T-helper 2 cell treated with Interferon-gamma antibody and Interleukin-4, amounts not matched to agents 5 μg/mL and 100 μg/mL, for 36 hours (primary cell): ENCODE measurements at regions not wholly inside any gene's neighbourhood (a gene's known extent, or its start where the extent isn't known, plus 50 kb on each side); places are given as distances from the start of the nearest gene placed in this dataset.

ENCODE experiments used
- DNase-seq: peaks from one replicate; pipeline ENCODE4 v3.0.0; 2021; ENCODE audit warnings: low spot score
- H3K27ac Mint-ChIP-seq: one replicate; pipeline ENCODE4 v1.8.0; 2021; ENCODE audit warnings: mild to moderate bottlenecking, mixed read lengths
- H3K27me3 Mint-ChIP-seq: one replicate; pipeline ENCODE4 v1.8.0; 2021; ENCODE audit warnings: low read depth, mixed read lengths
- H3K36me3 Mint-ChIP-seq: one replicate; pipeline ENCODE4 v1.8.0; 2021; ENCODE audit warnings: low read depth, mixed read lengths
- H3K4me1 Mint-ChIP-seq: one replicate; pipeline ENCODE4 v1.8.0; 2021; ENCODE audit warnings: low read depth, mixed read lengths
- H3K4me3 Mint-ChIP-seq: one replicate; pipeline ENCODE4 v1.8.0; 2022; ENCODE audit warnings: mild to moderate bottlenecking, moderate library complexity, mixed read lengths
- H3K9me3 Mint-ChIP-seq: one replicate; pipeline ENCODE4 v1.8.0; 2021; ENCODE audit warnings: mixed read lengths

GRCh38 chr1:4404854-4405590 is 249.4 kb upstream of the AJAP1 start:
- Mint-ChIP-seq H3K27me3 (no peaks in the 10 kb centered on the region), H3K4me1 (no peaks in the 10 kb centered on the region), H3K36me3 (no peaks in the 10 kb centered on the region), H3K27ac (no peak overlapping the region), H3K4me3 (no peak overlapping the region), H3K9me3 (no peaks in the 10 kb centered on the region)
- no peak for DNase-seq

- Mint-ChIP-seq H3K9me3 (no peaks in the 10 kb centered on the region), H3K27ac (no peak overlapping the region), H3K4me3 (no peak overlapping the region), H3K4me1 (no peaks in the 10 kb centered on the region), H3K36me3 (no peaks in the 10 kb centered on the region), H3K27me3 (no peaks in the 10 kb centered on the region)
- no peak for DNase-seq
Observed at GRCh38 chr1:4407851-4408250, 246.6 kb upstream of the AJAP1 start.

GRCh38 chr1:4408380-4408779 is 246.0 kb upstream of the AJAP1 start:
- no peaks in the 10 kb centered on the region for H3K36me3 Mint-ChIP-seq
- H3K27me3 Mint-ChIP-seq: no peaks in the 10 kb centered on the region
- no peak for DNase-seq
- no peaks in the 10 kb centered on the region for H3K4me1 Mint-ChIP-seq
- H3K27ac Mint-ChIP-seq: no peak overlapping the region
- no peaks in the 10 kb centered on the region for H3K9me3 Mint-ChIP-seq
- H3K4me3 Mint-ChIP-seq: no peak overlapping the region

- H3K27me3 Mint-ChIP-seq: no peaks in the 10 kb centered on the region
- H3K4me3 Mint-ChIP-seq: no peak overlapping the region
- H3K4me1 Mint-ChIP-seq: no peaks in the 10 kb centered on the region
- no peaks in the 10 kb centered on the region for H3K36me3 Mint-ChIP-seq
- H3K9me3 Mint-ChIP-seq: peaks cover 4% of the 10 kb centered on the region
- no peak overlapping the region for H3K27ac Mint-ChIP-seq
- no peak for DNase-seq
Observed at GRCh38 chr1:4411862-4412261, 242.5 kb upstream of the AJAP1 start.

GRCh38 chr1:4415476-4415875 is 238.9 kb upstream of the AJAP1 start:
- H3K27me3 Mint-ChIP-seq: no peaks in the 10 kb centered on the region
- no peaks in the 10 kb centered on the region for H3K36me3 Mint-ChIP-seq
- no peaks in the 10 kb centered on the region for H3K4me1 Mint-ChIP-seq
- no peak for DNase-seq
- H3K27ac Mint-ChIP-seq: no peak overlapping the region
- H3K4me3 Mint-ChIP-seq: no peak overlapping the region
- H3K9me3 Mint-ChIP-seq: peaks cover 12% of the 10 kb centered on the region

GRCh38 chr1:4416189-4416588 is 238.2 kb upstream of the AJAP1 start:
- no peaks in the 10 kb centered on the region for H3K4me1 Mint-ChIP-seq
- peaks cover 14% of the 10 kb centered on the region for H3K9me3 Mint-ChIP-seq
- no peak overlapping the region for H3K4me3 Mint-ChIP-seq
- no peak overlapping the region for H3K27ac Mint-ChIP-seq
- DNase-seq: no peak
- H3K36me3 Mint-ChIP-seq: no peaks in the 10 kb centered on the region
- no peaks in the 10 kb centered on the region for H3K27me3 Mint-ChIP-seq

- Mint-ChIP-seq H3K27me3 (no peaks in the 10 kb centered on the region), H3K4me1 (no peaks in the 10 kb centered on the region), H3K27ac (no peak overlapping the region), H3K36me3 (no peaks in the 10 kb centered on the region), H3K4me3 (no peak overlapping the region), H3K9me3 (peaks cover 14% of the 10 kb centered on the region)
- no peak for DNase-seq
Observed at GRCh38 chr1:4418021-4418420, 236.4 kb upstream of the AJAP1 start.

GRCh38 chr1:4421986-4422385 is 232.4 kb upstream of the AJAP1 start:
- Mint-ChIP-seq H3K4me1 (no peaks in the 10 kb centered on the region), H3K36me3 (no peaks in the 10 kb centered on the region), H3K4me3 (no peak overlapping the region), H3K27me3 (no peaks in the 10 kb centered on the region), H3K27ac (no peak overlapping the region), H3K9me3 (peaks cover 14% of the 10 kb centered on the region)
- no peak for DNase-seq

GRCh38 chr1:4422504-4423289 is 231.7 kb upstream of the AJAP1 start:
- no peak for DNase-seq
- Mint-ChIP-seq H3K4me1 (no peaks in the 10 kb centered on the region), H3K27ac (no peak overlapping the region), H3K4me3 (no peak overlapping the region), H3K36me3 (no peaks in the 10 kb centered on the region), H3K27me3 (no peaks in the 10 kb centered on the region), H3K9me3 (peaks cover 15% of the 10 kb centered on the region)

GRCh38 chr1:4424254-4424653 is 230.2 kb upstream of the AJAP1 start:
- H3K36me3 Mint-ChIP-seq: no peaks in the 10 kb centered on the region
- no peaks in the 10 kb centered on the region for H3K4me1 Mint-ChIP-seq
- H3K27me3 Mint-ChIP-seq: no peaks in the 10 kb centered on the region
- peaks cover 15% of the 10 kb centered on the region for H3K9me3 Mint-ChIP-seq
- H3K4me3 Mint-ChIP-seq: no peak overlapping the region
- H3K27ac Mint-ChIP-seq: no peak overlapping the region
- no peak for DNase-seq

- Mint-ChIP-seq H3K27ac (no peak overlapping the region), H3K27me3 (no peaks in the 10 kb centered on the region), H3K36me3 (no peaks in the 10 kb centered on the region), H3K9me3 (peaks cover 11% of the 10 kb centered on the region), H3K4me3 (no peak overlapping the region), H3K4me1 (no peaks in the 10 kb centered on the region)
- DNase-seq: no peak
Observed at GRCh38 chr1:4424766-4425165, 229.6 kb upstream of the AJAP1 start.

GRCh38 chr1:4425892-4426291 is 228.5 kb upstream of the AJAP1 start:
- Mint-ChIP-seq H3K36me3 (no peaks in the 10 kb centered on the region), H3K27me3 (no peaks in the 10 kb centered on the region), H3K27ac (no peak overlapping the region), H3K4me1 (no peaks in the 10 kb centered on the region), H3K4me3 (no peak overlapping the region), H3K9me3 (peaks cover 5% of the 10 kb centered on the region)
- DNase-seq: no peak

- no peak overlapping the region for H3K4me3 Mint-ChIP-seq
- DNase-seq: no peak
- no peaks in the 10 kb centered on the region for H3K27me3 Mint-ChIP-seq
- H3K27ac Mint-ChIP-seq: no peak overlapping the region
- no peaks in the 10 kb centered on the region for H3K4me1 Mint-ChIP-seq
- H3K36me3 Mint-ChIP-seq: no peaks in the 10 kb centered on the region
- H3K9me3 Mint-ChIP-seq: peaks cover 5% of the 10 kb centered on the region
Observed at GRCh38 chr1:4428711-4429110, 225.7 kb upstream of the AJAP1 start.

- Mint-ChIP-seq H3K36me3 (no peaks in the 10 kb centered on the region), H3K9me3 (peaks cover 8% of the 10 kb centered on the region), H3K4me3 (no peak overlapping the region), H3K27ac (no peak overlapping the region), H3K4me1 (no peaks in the 10 kb centered on the region), H3K27me3 (no peaks in the 10 kb centered on the region)
- DNase-seq: no peak
Observed at GRCh38 chr1:4430406-4431365, 223.7 kb upstream of the AJAP1 start.
